ENCODE measurements at regions not wholly inside any gene's neighbourhood (a gene's known extent, or its start where the extent isn't known, plus 50 kb on each side); places are given as distances from the start of the nearest gene placed in this dataset.
"Not testable (repeated sequence)": the region's sequence is repeated elsewhere in the genome, so short reads cannot be mapped to it uniquely, and the experiment has no call there.

- no peak for DNase-seq
Measured at GRCh38 chr3:67064105-67064504, 66.0 kb downstream of the KBTBD8 start.

- no peak for DNase-seq
Measured at GRCh38 chr3:67067251-67067650, 69.1 kb downstream of the KBTBD8 start.

DNA sequence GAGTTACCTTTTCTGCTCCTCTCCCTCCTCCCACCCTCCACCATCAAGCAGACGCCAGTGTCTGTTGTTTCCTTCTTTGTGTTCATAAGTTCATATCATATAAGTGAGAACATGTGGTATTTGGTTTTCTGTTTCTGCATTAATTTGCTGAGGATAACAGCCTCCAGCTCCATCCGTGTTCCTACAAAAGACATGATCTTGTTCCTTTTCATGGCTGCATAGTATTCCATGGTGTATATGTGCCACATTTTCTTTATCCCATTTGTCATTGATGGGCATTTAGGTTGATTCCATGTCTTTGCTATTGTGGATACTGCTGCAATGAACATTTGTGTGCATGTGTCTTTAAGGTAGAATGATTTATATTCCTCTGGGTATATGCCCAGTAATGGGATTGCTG lies 74.5 kb downstream of the KBTBD8 start:
- DNase-seq = not testable (repeated sequence)

GRCh38 chr3:67073812-67074211 lies 75.7 kb downstream of the KBTBD8 start:
- no peak for DNase-seq

DNA sequence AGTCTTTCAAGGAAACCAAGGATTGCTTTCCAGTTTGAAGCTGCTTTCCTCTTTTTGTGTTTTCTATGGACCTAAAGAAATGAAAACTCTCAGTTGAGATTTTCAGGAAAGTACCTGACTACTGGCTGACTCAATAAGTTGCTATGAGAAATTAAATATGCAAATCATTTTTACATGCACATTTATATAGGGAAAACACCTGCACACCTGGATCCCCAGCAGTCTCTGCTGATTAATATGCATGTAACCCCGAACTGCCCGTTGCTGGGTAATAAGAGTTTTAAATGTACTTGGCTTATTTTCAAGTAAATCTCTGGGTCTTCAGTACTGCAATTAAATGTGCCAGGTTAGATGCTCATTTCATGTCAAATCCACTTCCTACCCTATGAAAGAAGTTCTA lies 77.2 kb downstream of the KBTBD8 start:
- DNase-seq = no peak

- DNase-seq = no peak
Measured at GRCh38 chr3:67076607-67077006, 78.5 kb downstream of the KBTBD8 start.

- no peak for DNase-seq
Measured at GRCh38 chr3:67077656-67078055, 79.5 kb downstream of the KBTBD8 start.

- DNase-seq = no peak
Measured at GRCh38 chr3:67082533-67083024, 84.5 kb downstream of the KBTBD8 start.

GRCh38 chr3:67083277-67083676 lies 85.2 kb downstream of the KBTBD8 start:
- DNase-seq = no peak

- no peak for DNase-seq
Measured at GRCh38 chr3:67087788-67088187, 89.7 kb downstream of the KBTBD8 start.

- DNase-seq = no peak
Measured at GRCh38 chr3:67090474-67090873, 92.4 kb downstream of the KBTBD8 start.

- no peak for DNase-seq
Measured at GRCh38 chr3:67093305-67093704, 95.2 kb downstream of the KBTBD8 start.

DNA sequence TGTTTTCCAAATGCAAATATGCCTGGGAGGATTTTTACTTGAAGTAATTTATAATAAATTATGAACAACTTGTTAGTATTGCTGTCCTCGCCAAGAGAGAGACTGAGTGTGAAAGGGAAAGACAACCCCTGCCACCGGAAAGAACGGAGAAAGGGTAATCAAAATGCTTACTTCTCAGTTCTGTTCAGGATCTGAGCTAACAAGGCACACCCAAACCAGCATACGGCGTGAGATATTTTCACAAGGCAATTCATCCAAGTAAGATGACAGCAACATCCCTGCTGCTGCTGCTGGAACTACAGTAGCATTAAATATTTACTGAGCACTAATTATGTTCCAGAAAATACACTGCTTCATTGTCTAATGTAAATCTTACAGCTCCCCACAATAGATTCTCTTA lies 96.1 kb downstream of the KBTBD8 start:
- no peak for DNase-seq

DNA sequence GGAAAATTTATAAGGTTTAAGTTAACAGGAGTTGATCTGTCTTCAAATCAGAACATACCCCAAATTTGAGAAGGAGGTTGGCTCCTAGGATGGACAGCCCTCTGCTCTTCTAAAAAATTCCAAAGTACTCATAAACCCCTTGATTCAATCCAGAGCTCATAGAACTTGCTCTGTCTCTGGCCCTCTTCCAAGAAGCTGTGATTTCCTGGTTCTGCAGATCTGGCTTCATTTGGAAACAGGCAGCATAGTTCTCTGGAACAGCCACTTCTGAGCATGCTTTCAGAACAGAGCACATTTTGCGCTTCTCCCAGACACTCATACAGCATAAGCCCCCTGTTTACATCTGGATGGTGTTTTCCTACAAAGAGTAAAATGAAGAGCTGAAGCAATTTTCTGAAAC lies 96.7 kb downstream of the KBTBD8 start:
- DNase-seq = no peak

GRCh38 chr3:67104388-67104787 lies 106.3 kb downstream of the KBTBD8 start:
- DNase-seq = no peak

- DNase-seq = no peak
Measured at GRCh38 chr3:67106874-67107273, 108.8 kb downstream of the KBTBD8 start.

DNA sequence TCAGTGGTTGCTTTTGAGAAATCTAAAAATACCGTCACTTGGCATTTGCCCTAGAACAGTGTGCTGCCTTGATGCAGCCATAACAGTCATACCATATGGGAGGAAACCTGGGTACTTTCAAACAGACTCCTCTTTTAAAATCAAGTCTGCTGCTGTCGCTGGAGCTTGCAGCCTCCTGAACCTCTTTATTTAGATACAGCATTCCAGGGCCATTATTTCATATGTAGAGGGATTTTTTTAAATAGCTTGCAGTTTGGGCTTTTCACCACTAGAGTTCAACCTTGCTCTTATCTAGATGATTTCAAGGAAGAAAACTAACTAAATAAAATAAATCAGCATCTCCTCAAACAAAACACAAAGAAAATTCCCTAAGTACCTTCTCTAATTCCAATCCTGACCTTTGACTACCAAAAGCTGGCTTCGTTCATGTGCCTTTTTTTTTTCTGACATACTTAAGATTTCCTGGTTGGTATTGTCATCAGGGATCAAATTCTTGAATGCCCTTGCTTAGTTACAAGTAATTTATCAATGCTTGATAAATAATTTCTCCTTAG lies 111.6 kb downstream of the KBTBD8 start:
- DNase-seq = peak; percentile 31

GRCh38 chr3:67113802-67114407 lies 115.8 kb downstream of the KBTBD8 start:
- peak; percentile 83 for DNase-seq

- no peak for DNase-seq
Measured at GRCh38 chr3:67118122-67118521, 120.0 kb downstream of the KBTBD8 start.

GRCh38 chr3:67118635-67119034 lies 120.5 kb downstream of the KBTBD8 start:
- peak; percentile 54 for DNase-seq

DNA sequence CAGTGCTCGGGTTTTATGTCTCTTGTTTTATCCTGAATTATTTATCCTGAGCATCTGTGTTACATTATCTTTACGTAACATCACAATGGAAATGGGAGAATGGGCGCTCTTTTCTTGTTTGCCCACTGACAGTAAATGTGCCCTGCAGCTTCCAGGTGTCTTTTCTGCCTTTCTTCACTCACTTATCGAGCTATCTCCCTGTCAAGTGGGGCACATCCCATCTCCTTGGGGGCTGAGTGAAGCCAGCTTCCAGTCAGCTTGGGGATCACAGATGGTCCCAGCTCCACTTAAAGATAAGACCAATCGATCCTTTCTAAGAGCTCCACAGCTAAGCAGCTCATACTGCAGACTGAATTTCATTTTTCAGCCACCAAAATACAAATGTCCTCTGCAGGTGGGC lies 125.8 kb downstream of the KBTBD8 start:
- no peak for DNase-seq

DNA sequence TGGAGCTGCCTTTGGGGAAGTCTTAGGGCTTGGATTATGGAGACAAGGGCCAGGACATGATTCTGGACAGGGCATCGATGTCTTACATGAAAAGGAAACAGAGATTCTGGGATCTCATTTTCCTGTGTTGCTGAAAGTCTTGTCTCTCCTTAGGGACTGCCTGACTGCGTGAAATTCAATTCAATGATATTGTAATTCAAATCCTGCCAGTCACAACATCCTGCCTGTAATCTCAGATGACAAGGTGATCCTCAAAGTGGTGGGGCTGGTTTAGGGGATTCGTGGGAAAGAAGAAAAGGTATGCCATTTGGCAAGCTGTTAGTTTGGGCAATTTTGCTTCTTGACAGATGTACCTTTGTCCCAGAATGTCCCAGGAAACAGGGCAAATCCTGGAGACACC lies 129.1 kb downstream of the KBTBD8 start:
- DNase-seq = no peak

GRCh38 chr3:67142432-67142831 lies 144.3 kb downstream of the KBTBD8 start:
- no peak for DNase-seq

DNA sequence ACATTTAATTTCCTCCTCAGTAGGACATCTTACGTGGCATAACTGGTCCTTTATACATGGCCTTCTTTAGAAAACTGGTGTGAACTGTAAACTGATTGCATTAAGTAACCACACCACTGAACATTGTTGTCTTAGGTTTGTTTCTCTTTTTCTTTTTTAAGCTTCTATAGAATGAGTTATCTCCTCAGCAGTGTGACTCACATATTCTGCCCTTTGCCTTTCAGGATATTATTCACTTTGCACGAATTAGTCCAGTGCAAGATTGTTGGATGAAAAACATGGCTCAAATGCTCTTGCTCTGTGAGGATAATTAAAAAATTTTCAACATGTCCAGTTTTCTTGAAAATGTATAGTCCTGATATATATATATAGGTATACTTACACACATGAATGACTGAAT lies 147.6 kb downstream of the KBTBD8 start:
- no peak for DNase-seq

GRCh38 chr3:67154429-67154828 lies 156.3 kb downstream of the KBTBD8 start:
- no peak for DNase-seq

Data from hindlimb muscle (tissue), 1 donor.